B cell (primary cell): ENCODE measurements at regions not wholly inside any gene's neighbourhood (a gene's known extent, or its start where the extent isn't known, plus 50 kb on each side); places are given as distances from the start of the nearest gene placed in this dataset.

ENCODE experiments used
- ATAC-seq: fragments of 200-7000 bp; cut with Tn5 transposase; one replicate; pipeline ENCODE4 v1.10.0; 2021; ENCODE audit warnings: low read depth, mild to moderate bottlenecking, moderate number of reproducible peaks, moderate library complexity
- CTCF ChIA-PET: fragments of 350-600 bp; sonication (Branson Sonifier 250); formaldehyde crosslinking; loops from one replicate; lab custom pipeline; 2021; ENCODE audit warnings: antibody characterized with exemption, inconsistent platforms; lab: Charles Lee
- POLR2A ChIA-PET: fragments of 350-600 bp; sonication (Branson Sonifier 250); formaldehyde crosslinking; loops from one replicate; lab custom pipeline; 2021; ENCODE audit warnings: antibody characterized with exemption; lab: Charles Lee
- DNase-seq: peaks from one replicate; pipeline ENCODE4 v3.0.0; 2013
- H2AFZ ChIP-seq: 2 replicates; pipeline ENCODE4 v1.6.1; 2012; ENCODE audit warnings: mild to moderate bottlenecking, low read depth, low read length; ENCODE audit not compliant: insufficient read depth, poor library complexity, severe bottlenecking
- H3K27ac ChIP-seq, 2 donors: 1 replicate in 1 of 2; 2 replicates in 1 of 2; pipeline ENCODE4 v1.5.1; 2012 to 2013; ENCODE audit warnings: low read length in 2 of 2, mild to moderate bottlenecking in 2 of 2, moderate library complexity in 1 of 2
- H3K27me3 ChIP-seq, 4 experiments: fragments of 200-600 bp in 1 of 4; sonication (generic) in 1 of 4; replicated peaks in 1 of 4; 1 replicate in 2 of 4; 2 replicates in 2 of 4; pipeline versions ENCODE4 v1.6.1 to v1.7.0; 2013 to 2016; ENCODE audit warnings: low read length in 3 of 4, mild to moderate bottlenecking in 2 of 4, mixed read lengths in 1 of 4, moderate library complexity in 1 of 4; ENCODE audit not compliant: insufficient read depth in 4 of 4, control insufficient read depth in 3 of 4; ENCODE audit errors: control extremely low read depth in 1 of 4
- H3K36me3 ChIP-seq, 2 experiments: replicated peaks in 1 of 2; 1 replicate in 1 of 2; 2 replicates in 1 of 2; pipeline versions ENCODE4 v1.6.1 to v1.7.1; 2013; ENCODE audit warnings: low read length in 1 of 2; ENCODE audit not compliant: insufficient read depth in 2 of 2, control insufficient read depth in 1 of 2; ENCODE audit errors: control extremely low read depth in 1 of 2, extremely low read depth in 1 of 2
- H3K4me1 ChIP-seq, 2 donors: fragments of 200-600 bp in 1 of 2; sonication (generic) in 1 of 2; 1 replicate in 1 of 2; 2 replicates in 1 of 2; pipeline versions ENCODE4 v1.5.1 to v1.6.1; 2013 to 2017; ENCODE audit warnings: low read length in 2 of 2; ENCODE audit not compliant: control insufficient read depth in 2 of 2, insufficient read depth in 2 of 2
- H3K4me2 ChIP-seq: replicated peaks from 2 replicates; pipeline ENCODE3; 2012; ENCODE audit warnings: mild to moderate bottlenecking, low read depth, low read length; ENCODE audit not compliant: poor library complexity, severe bottlenecking
- H3K4me3 ChIP-seq, 5 experiments: fragments of 200-600 bp in 1 of 5; sonication (generic) in 1 of 5; 1 replicate in 3 of 5; 2 replicates in 2 of 5; pipeline versions ENCODE4 v1.5.1 to v1.7.0; 2011 to 2016; ENCODE audit warnings: low read length in 4 of 5, mild to moderate bottlenecking in 4 of 5, low read depth in 2 of 5, control low read depth in 1 of 5, moderate library complexity in 1 of 5; ENCODE audit not compliant: insufficient read depth in 1 of 5; ENCODE audit errors: control extremely low read depth in 1 of 5, extremely low read depth in 1 of 5
- H3K79me2 ChIP-seq: fragments of 200-600 bp; sonication (generic); one replicate; pipeline ENCODE4 v1.6.0; 2016; ENCODE audit warnings: low read length; ENCODE audit not compliant: control insufficient read depth, insufficient read depth
- H3K9ac ChIP-seq: fragments of 200-600 bp; sonication (generic); 2 replicates; pipeline ENCODE4 v1.6.1; 2017; ENCODE audit warnings: mild to moderate bottlenecking, low read length, moderate library complexity
- H3K9me3 ChIP-seq, 3 donors: one replicate each; pipeline versions ENCODE4 v1.6.1 to v1.7.1; 2013; ENCODE audit warnings: low read length in 2 of 3; ENCODE audit not compliant: control insufficient read depth in 2 of 3, insufficient read depth in 1 of 3; ENCODE audit errors: control extremely low read depth in 1 of 3
- H4K20me1 ChIP-seq: 2 replicates; pipeline ENCODE4 v1.6.0; 2012; ENCODE audit warnings: mild to moderate bottlenecking, low read length; ENCODE audit not compliant: insufficient read depth, control insufficient read depth, poor library complexity, severe bottlenecking
- H3K27ac Mint-ChIP-seq: one replicate; pipeline ENCODE4 v1.8.0; 2021; ENCODE audit warnings: mixed read lengths
- H3K27me3 Mint-ChIP-seq: one replicate; pipeline ENCODE4 v1.8.0; 2021; ENCODE audit warnings: mixed read lengths
- H3K4me1 Mint-ChIP-seq: one replicate; pipeline ENCODE4 v1.8.0; 2021; ENCODE audit warnings: mixed read lengths
- H3K4me3 Mint-ChIP-seq: one replicate; pipeline ENCODE4 v1.8.0; 2021; ENCODE audit warnings: mixed read lengths
- H3K9me3 Mint-ChIP-seq: one replicate; pipeline ENCODE4 v1.8.0; 2022; ENCODE audit warnings: mixed read lengths; ENCODE audit not compliant: insufficient read depth
- CTCF ChIP-seq: fragments of 200-600 bp; IDR thresholded peaks from one replicate; pipeline ENCODE4 v1.8.0; 2022; ENCODE audit warnings: antibody characterized with exemption, mild to moderate bottlenecking
- EZH2 ChIP-seq: IDR thresholded peaks from 2 replicates; pipeline ENCODE4 v1.6.1; 2012; ENCODE audit warnings: borderline replicate concordance, low read depth, mild to moderate bottlenecking, moderate library complexity, low read length; ENCODE audit not compliant: insufficient read depth, poor library complexity, severe bottlenecking
- WGBS: methylation state at CpG from one replicate; pipeline ENCODE4 v1.1.5; 2013; ENCODE audit warnings: missing lambda C conversion rate; ENCODE audit not compliant: insufficient coverage; 5-methylcytosine and 5-hydroxymethylcytosine counted together
- intact Hi-C: fragments of 100-400 bp; cut with micrococcal nuclease; formaldehyde crosslinking; loops from one replicate; pipeline ENCODE4 v1.10.0; 2022

- ATAC-seq (no peak), DNase-seq (no peak)
- Histone ChIP-seq H3K79me2 (no peaks in the 10 kb centered on the region), H3K27me3 (no peaks in the 10 kb centered on the region), H2AFZ (no peak overlapping the region), H3K9me3 (no peaks in the 10 kb centered on the region), H3K4me3 (no peak overlapping the region), H3K4me2 (no peak overlapping the region), H3K27ac (no peak overlapping the region), H3K9ac (no peak overlapping the region), H3K4me1 (no peaks in the 10 kb centered on the region), H4K20me1 (no peaks in the 10 kb centered on the region), H3K36me3 (no peaks in the 10 kb centered on the region)
- ChIA-PET CTCF (no interaction called here), POLR2A (no interaction called here)
- Mint-ChIP-seq H3K27me3 (peaks cover 17% of the 10 kb centered on the region), H3K27ac (no peak overlapping the region), H3K9me3 (no peaks in the 10 kb centered on the region), H3K4me3 (no peak overlapping the region), H3K4me1 (no peaks in the 10 kb centered on the region)
- 91% methylated on average over 14 of the region's 17 CpGs for WGBS
- no peak for TF ChIP-seq EZH2
- TF ChIP-seq CTCF: no peak
- intact Hi-C loops: no loop called here
These were observed 212.6 kb downstream of the ACKR3 start for GRCh38 chr2:236781933-236782816.

- H3K79me2 ChIP-seq: no peaks in the 10 kb centered on the region
- Mint-ChIP-seq H3K27ac (no peak overlapping the region), H3K4me3 (no peak overlapping the region), H3K9me3 (no peaks in the 10 kb centered on the region), H3K27me3 (peaks cover 19% of the 10 kb centered on the region), H3K4me1 (peaks cover 2% of the 10 kb centered on the region)
- H3K4me1 ChIP-seq: no peaks in the 10 kb centered on the region
- no peaks in the 10 kb centered on the region for H4K20me1 ChIP-seq
- no peaks in the 10 kb centered on the region for H3K27me3 ChIP-seq
- ATAC-seq (no peak), DNase-seq (no peak)
- intact Hi-C loops: no loop called here
- ChIA-PET POLR2A (no interaction called here), CTCF (no interaction called here)
- TF ChIP-seq EZH2 (no peak), CTCF (no peak)
- no peaks in the 10 kb centered on the region for H3K9me3 ChIP-seq
- no peak overlapping the region for H2AFZ ChIP-seq
- no peak overlapping the region for H3K9ac ChIP-seq
- H3K36me3 ChIP-seq: no peaks in the 10 kb centered on the region
- no peak overlapping the region for H3K27ac ChIP-seq
- 79% methylated on average over 3 of the region's 5 CpGs for WGBS
- H3K4me3 ChIP-seq: no peak overlapping the region
- H3K4me2 ChIP-seq: no peak overlapping the region
These were observed 213.3 kb downstream of the ACKR3 start for GRCh38 chr2:236782938-236783337.
